K562 (cell line): ENCODE measurements at regions not wholly inside any gene's neighbourhood (a gene's known extent, or its start where the extent isn't known, plus 50 kb on each side); places are given as distances from the start of the nearest gene placed in this dataset.

Source experiments
- ATAC-seq: fragments of 200-7000 bp; cut with Tn5 transposase; 3 replicates; pipeline ENCODE4 v1.9.1; 2020; ENCODE audit warnings: moderate library complexity
- BruUV-seq: library from RNA; stranded (reverse); fragments of 400-500 nt; replicated peaks from 2 replicates; lab custom pipeline; 2021; lab: Mats Ljungman, UMichigan
- CTCF ChIA-PET: fragments of 300-600 bp; formaldehyde crosslinking; extraction: SDS; loops from one replicate; lab custom pipeline; 2021; ENCODE audit warnings: low intra/inter-chr PET ratio; lab: Yijun Ruan, JAX
- POLR2A ChIA-PET: fragments of 300-600, 350-650 bp; sonication (Branson Sonifier 250); formaldehyde crosslinking; extraction: SDS; loops from one replicate; lab custom pipeline; 2021; ENCODE audit warnings: antibody characterized with exemption, inconsistent platforms; lab: Yijun Ruan, JAX
- DNase-seq, 4 experiments: peaks; one replicate each; pipeline versions ENCODE4 v3.0.0 to v3.0.0-alpha.2; 2011 to 2018; ENCODE audit warnings: low spot score in 3 of 4, mixed read lengths in 3 of 4; ENCODE audit errors: extremely low read depth in 1 of 4
- FAIRE-seq: peaks from 2 replicates; lab custom pipeline; 2011; peaks lifted over from hg19 to GRCh38; lab: Jason Lieb, UNC
- H2AFZ ChIP-seq: 2 replicates; pipeline ENCODE4 v1.6.0; 2011; ENCODE audit warnings: low read depth, low read length, control low read depth, inconsistent platforms
- H3K27ac ChIP-seq: fragments of 200-600 bp; 3 replicates; pipeline ENCODE4 v1.8.0; 2011; ENCODE audit warnings: low read depth, mild to moderate bottlenecking, control low read depth, inconsistent platforms, low read length, moderate library complexity, mixed read lengths; ENCODE audit errors: extremely low read depth
- H3K27me3 ChIP-seq, 2 experiments: fragments of 300-600 bp in 1 of 2; 2 replicates in 1 of 2; 3 replicates in 1 of 2; pipeline versions ENCODE4 v1.6.0 to v1.8.0; 2011; ENCODE audit warnings: inconsistent platforms in 2 of 2, low read length in 2 of 2, mild to moderate bottlenecking in 1 of 2, mixed read lengths in 1 of 2, moderate library complexity in 1 of 2; ENCODE audit not compliant: control insufficient read depth in 2 of 2, insufficient read depth in 2 of 2
- H3K36me3 ChIP-seq: fragments of 300-600 bp; 3 replicates; pipeline ENCODE4 v1.8.0; 2011; ENCODE audit warnings: mild to moderate bottlenecking, low read length, inconsistent platforms; ENCODE audit not compliant: control insufficient read depth, insufficient read depth
- H3K4me1 ChIP-seq, 2 experiments: fragments of 200-600 bp in 1 of 2; replicated peaks in 1 of 2; 2 replicates in 1 of 2; 3 replicates in 1 of 2; pipeline versions ENCODE4 v1.5.1 to v1.8.0; 2011; ENCODE audit warnings: inconsistent platforms in 2 of 2, low read length in 2 of 2, mild to moderate bottlenecking in 1 of 2, mixed read lengths in 1 of 2, moderate library complexity in 1 of 2; ENCODE audit not compliant: control insufficient read depth in 2 of 2, insufficient read depth in 2 of 2
- H3K4me2 ChIP-seq: 2 replicates; pipeline ENCODE4 v1.6.1; 2011; ENCODE audit warnings: low read length, control low read depth, inconsistent platforms, mixed read lengths; ENCODE audit not compliant: insufficient read depth
- H3K4me3 ChIP-seq: fragments of 200-600 bp; sonication (generic), shearing (Covaris generic); 2 replicates; pipeline ENCODE4 v1.5.1; 2016; ENCODE audit warnings: control low read depth, inconsistent platforms
- H3K79me2 ChIP-seq: fragments of 200-600 bp; 3 replicates; pipeline ENCODE4 v1.8.0; 2011; ENCODE audit warnings: low read length, inconsistent platforms; ENCODE audit not compliant: control insufficient read depth, insufficient read depth
- H3K9ac ChIP-seq, 2 experiments: 2 replicates each; pipeline versions ENCODE4 v1.6.0 to v1.6.1; 2011; ENCODE audit warnings: low read depth in 2 of 2, low read length in 2 of 2, control low read depth in 1 of 2, inconsistent platforms in 1 of 2, mild to moderate bottlenecking in 1 of 2, mixed read lengths in 1 of 2; ENCODE audit not compliant: insufficient read depth in 1 of 2
- H3K9me1 ChIP-seq: one replicate; pipeline ENCODE4 v1.6.0; 2011; ENCODE audit warnings: inconsistent platforms, mild to moderate bottlenecking, low read length, moderate library complexity; ENCODE audit not compliant: control insufficient read depth, insufficient read depth
- H3K9me3 ChIP-seq: replicated peaks from 2 replicates; pipeline ENCODE4 v1.5.1; 2011; ENCODE audit warnings: low read depth, low read length, inconsistent platforms; ENCODE audit not compliant: control insufficient read depth, insufficient read depth
- H4K20me1 ChIP-seq: replicated peaks from 2 replicates; pipeline ENCODE4 v1.6.1; 2011; ENCODE audit warnings: low read length, inconsistent platforms, mixed read lengths; ENCODE audit not compliant: control insufficient read depth, insufficient read depth
- AFF1 ChIP-seq, 2 experiments: fragments of 450-650 bp; IDR thresholded peaks; 2 replicates each; pipeline ENCODE4 v1.6.1; 2018; ENCODE audit warnings: mild to moderate bottlenecking in 2 of 2, low read depth in 1 of 2; ENCODE audit not compliant: partially characterized antibody in 2 of 2
- CXXC5 ChIP-seq: fragments of 250-450 bp; sonication (Bioruptor Pico); IDR thresholded peaks from 2 replicates; pipeline ENCODE4 v1.8.0; 2022; ENCODE audit warnings: inconsistent platforms, mild to moderate bottlenecking, moderate library complexity
- SIN3A ChIP-seq, 2 experiments: fragments of 150-350 bp in 1 of 2; IDR thresholded peaks; 2 replicates each; pipeline ENCODE4 v1.6.1; 2011 to 2016; ENCODE audit warnings: borderline replicate concordance in 2 of 2, low read depth in 2 of 2, low read length in 2 of 2, mild to moderate bottlenecking in 2 of 2, moderate library complexity in 2 of 2; ENCODE audit not compliant: control insufficient read depth in 1 of 2
- TCF7 ChIP-seq: sonication (generic); IDR thresholded peaks from 2 replicates; pipeline ENCODE4 v1.6.1; 2016; ENCODE audit warnings: antibody characterized with exemption, borderline replicate concordance
- ZNF316 ChIP-seq: fragments of 450-650 bp; IDR thresholded peaks from 2 replicates; pipeline ENCODE4 v1.6.1; 2016
- ZNF668 ChIP-seq: fragments of 250-450 bp; sonication (Bioruptor Pico); IDR thresholded peaks from 2 replicates; pipeline ENCODE4 v1.8.0; 2022; ENCODE audit warnings: mild to moderate bottlenecking, inconsistent platforms
- WGBS: fragments of 100-300 bp; shearing (Covaris generic); methylation state at CpG from one replicate; pipeline ENCODE4 v1.1.6; 2016; ENCODE audit warnings: low coverage, mixed read lengths; ENCODE audit not compliant: insufficient coverage; ENCODE audit errors: missing lambda C conversion rate; 5-methylcytosine and 5-hydroxymethylcytosine counted together
- in situ Hi-C: fragments of 300-500 bp; cut with MboI; formaldehyde crosslinking; loops from 4 replicates; pipeline ENCODE4 v1.15.0; 2018; ENCODE audit warnings: inconsistent platforms, mixed read lengths
- intact Hi-C: fragments of 100-400 bp; cut with micrococcal nuclease; formaldehyde crosslinking; loops from 2 replicates; pipeline ENCODE4 v1.14.2; 2022

GRCh38 chr4:3655485-3655884, 110.7 kb upstream of the ADRA2C start:
- Histone ChIP-seq H3K4me2 (no peak overlapping the region), H2AFZ (no peak overlapping the region), H3K79me2 (no peaks in the 10 kb centered on the region), H3K9ac (no peak overlapping the region), H3K9me3 (no peaks in the 10 kb centered on the region), H3K4me1 (no peaks in the 10 kb centered on the region), H3K27ac (no peak overlapping the region), H3K27me3 (peaks cover 24 to 93% of the 10 kb centered on the region in 2 experiments; a peak in 4 of 5 replicates), H3K36me3 (no peaks in the 10 kb centered on the region), H3K9me1 (no peaks in the 10 kb centered on the region), H4K20me1 (peaks cover 12% of the 10 kb centered on the region), H3K4me3 (no peak overlapping the region)
- intact Hi-C loops (no loop called here), in situ Hi-C loops (no loop called here)
- ATAC-seq, result no peak
- BruUV-seq, result no TSS peak
- WGBS, result 0% methylated on average over 7 of the region's 9 CpGs
- ChIA-PET CTCF (no interaction called here), POLR2A (no interaction called here)
- no peak for FAIRE-seq
- TF ChIP-seq CXXC5 (CRISPR knock-in tag) (no peak), AFF1 (IDR thresholded peaks at IDR 0.05; ENCODE audit: low read depth in 1 of 2, partially characterized antibody in 2 of 2) (no peak), ZNF668 (CRISPR knock-in tag) (no peak), SIN3A (IDR thresholded peaks at IDR 0.05; ENCODE audit: borderline replicate concordance in 2 of 2, control insufficient read depth in 1 of 2, low read depth in 2 of 2, low read length in 2 of 2) (no peak), TCF7 (no peak), ZNF316 (no peak)
- no peak for DNase-seq
